CD4-positive, alpha-beta T cell (primary cell): ENCODE measurements at regions not wholly inside any gene's neighbourhood (a gene's known extent, or its start where the extent isn't known, plus 50 kb on each side); places are given as distances from the start of the nearest gene placed in this dataset.

Source experiments
- ATAC-seq: fragments of 200-7000 bp; cut with Tn5 transposase; one replicate; pipeline ENCODE4 v1.10.0; 2022; ENCODE audit warnings: mild to moderate bottlenecking; ENCODE audit not compliant: poor library complexity
- CTCF ChIA-PET: fragments of 350-600 bp; sonication (Branson Sonifier 250); formaldehyde crosslinking; loops from one replicate; lab custom pipeline; 2021; ENCODE audit warnings: antibody characterized with exemption, inconsistent platforms; lab: Charles Lee
- POLR2A ChIA-PET: fragments of 350-600 bp; sonication (Branson Sonifier 250); formaldehyde crosslinking; loops from one replicate; lab custom pipeline; 2021; ENCODE audit warnings: antibody characterized with exemption, inconsistent platforms; lab: Charles Lee
- DNase-seq, 14 experiments: peaks; one replicate each; pipeline ENCODE4 v3.0.0-alpha.2; 2013 to 2020; ENCODE audit warnings: mixed read lengths in 2 of 14
- H3K27ac ChIP-seq, 2 donors: one replicate each; pipeline versions ENCODE4 v1.5.1 to v1.7.0; 2013; ENCODE audit warnings: low read length in 2 of 2, low read depth in 1 of 2, mild to moderate bottlenecking in 1 of 2
- H3K27me3 ChIP-seq, 2 experiments: 1 replicate in 1 of 2; 2 replicates in 1 of 2; pipeline versions ENCODE4 v1.6.1 to v1.7.0; 2013; ENCODE audit warnings: low read length in 2 of 2, control low read depth in 1 of 2, mild to moderate bottlenecking in 1 of 2, moderate library complexity in 1 of 2; ENCODE audit not compliant: insufficient read depth in 2 of 2, control insufficient read depth in 1 of 2
- H3K36me3 ChIP-seq: one replicate; pipeline ENCODE4 v1.6.1; 2013; ENCODE audit warnings: low read length, control low read depth; ENCODE audit not compliant: insufficient read depth
- H3K4me1 ChIP-seq: one replicate; pipeline ENCODE4 v1.6.1; 2013; ENCODE audit warnings: low read length, control low read depth; ENCODE audit not compliant: insufficient read depth
- H3K4me3 ChIP-seq: one replicate; pipeline ENCODE4 v1.5.1; 2013; ENCODE audit warnings: mild to moderate bottlenecking, low read length, moderate library complexity
- H3K9me3 ChIP-seq, 2 experiments: 1 replicate in 1 of 2; 2 replicates in 1 of 2; pipeline versions ENCODE4 v1.6.1 to v1.7.0; 2013; ENCODE audit warnings: low read length in 2 of 2, mild to moderate bottlenecking in 2 of 2, control low read depth in 1 of 2, moderate library complexity in 1 of 2; ENCODE audit not compliant: control insufficient read depth in 1 of 2, insufficient read depth in 1 of 2
- H3K27ac Mint-ChIP-seq: one replicate; pipeline ENCODE4 v1.8.0; 2020; ENCODE audit warnings: mixed read lengths
- H3K27me3 Mint-ChIP-seq: one replicate; pipeline ENCODE4 v1.8.0; 2021; ENCODE audit warnings: mixed read lengths
- H3K36me3 Mint-ChIP-seq: one replicate; pipeline ENCODE4 v1.8.0; 2021; ENCODE audit warnings: low read depth, mixed read lengths
- H3K4me1 Mint-ChIP-seq: one replicate; pipeline ENCODE4 v1.8.0; 2021; ENCODE audit warnings: low read depth, mixed read lengths
- H3K4me3 Mint-ChIP-seq: one replicate; pipeline ENCODE4 v1.8.0; 2020; ENCODE audit warnings: mild to moderate bottlenecking, mixed read lengths
- H3K9me3 Mint-ChIP-seq: one replicate; pipeline ENCODE4 v1.8.0; 2020; ENCODE audit warnings: mixed read lengths
- intact Hi-C, 2 experiments: fragments of 100-400 bp; cut with DNase I in 1 of 2; cut with micrococcal nuclease in 1 of 2; formaldehyde crosslinking; loops; one replicate each; pipeline versions ENCODE4 v1.15.1 to v1.9.0; 2023 to 2025; cut with DNase I, micrococcal nuclease
- TF ChIP-seq, protein P1 (sequence below): fragments of 200-600 bp; IDR thresholded peaks from one replicate; pipeline ENCODE4 v1.8.0; 2022; ENCODE audit warnings: antibody characterized with exemption, mild to moderate bottlenecking

DNA sequence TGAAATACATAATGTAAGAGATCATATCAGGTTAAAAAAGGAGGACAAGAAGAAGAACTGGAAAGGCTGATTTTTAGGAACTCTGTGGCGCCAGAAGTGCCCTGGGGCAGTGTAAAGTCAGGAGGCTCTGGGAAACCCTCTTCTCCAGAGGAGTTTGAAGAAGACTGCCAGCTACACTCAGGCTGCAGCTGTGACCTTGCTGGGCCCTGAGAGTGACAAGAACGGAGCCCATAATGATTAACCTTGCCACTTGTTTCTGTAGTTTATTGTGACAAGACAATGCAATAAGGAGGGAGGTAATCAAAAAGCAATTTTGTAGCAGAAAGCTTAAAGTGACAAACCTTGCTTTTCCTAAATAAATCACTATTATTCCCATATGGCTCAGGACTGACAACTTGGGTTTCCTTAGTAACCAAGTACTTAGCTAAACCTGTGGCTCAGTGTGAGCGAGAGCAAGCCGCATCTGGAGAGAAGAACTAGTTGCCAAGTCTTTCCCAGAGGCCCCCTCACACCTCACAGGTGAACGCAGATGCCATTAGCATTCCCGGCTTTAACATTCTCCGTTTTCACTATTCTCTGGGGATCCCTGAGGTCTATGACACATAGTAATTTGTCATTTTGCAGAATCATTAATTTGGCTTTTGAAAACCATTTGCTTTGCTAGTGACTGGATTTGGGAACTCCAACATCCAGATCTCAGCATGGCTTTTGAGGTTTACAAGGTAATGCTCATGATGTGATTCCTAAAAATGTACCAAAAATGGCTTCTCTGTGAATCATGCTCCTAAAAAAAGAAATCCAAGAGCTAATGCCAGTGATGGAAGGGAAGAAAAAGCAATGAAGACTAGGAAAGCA lies 115.9 kb downstream of the OMA1 start:
- DNase-seq, result no peak
- Histone ChIP-seq H3K4me1 (no peaks in the 10 kb centered on the region), H3K4me3 (no peak overlapping the region), H3K27ac (no peak overlapping the region), H3K36me3 (no peaks in the 10 kb centered on the region), H3K9me3 (no peaks in the 10 kb centered on the region), H3K27me3 (no peaks in the 10 kb centered on the region)
- Mint-ChIP-seq H3K36me3 (peaks cover 7% of the 10 kb centered on the region), H3K4me1 (no peaks in the 10 kb centered on the region), H3K27me3 (no peaks in the 10 kb centered on the region), H3K27ac (no peak overlapping the region), H3K9me3 (no peaks in the 10 kb centered on the region), H3K4me3 (no peak overlapping the region)
- no peak for ATAC-seq
- TF ChIP-seq, protein P1, sequence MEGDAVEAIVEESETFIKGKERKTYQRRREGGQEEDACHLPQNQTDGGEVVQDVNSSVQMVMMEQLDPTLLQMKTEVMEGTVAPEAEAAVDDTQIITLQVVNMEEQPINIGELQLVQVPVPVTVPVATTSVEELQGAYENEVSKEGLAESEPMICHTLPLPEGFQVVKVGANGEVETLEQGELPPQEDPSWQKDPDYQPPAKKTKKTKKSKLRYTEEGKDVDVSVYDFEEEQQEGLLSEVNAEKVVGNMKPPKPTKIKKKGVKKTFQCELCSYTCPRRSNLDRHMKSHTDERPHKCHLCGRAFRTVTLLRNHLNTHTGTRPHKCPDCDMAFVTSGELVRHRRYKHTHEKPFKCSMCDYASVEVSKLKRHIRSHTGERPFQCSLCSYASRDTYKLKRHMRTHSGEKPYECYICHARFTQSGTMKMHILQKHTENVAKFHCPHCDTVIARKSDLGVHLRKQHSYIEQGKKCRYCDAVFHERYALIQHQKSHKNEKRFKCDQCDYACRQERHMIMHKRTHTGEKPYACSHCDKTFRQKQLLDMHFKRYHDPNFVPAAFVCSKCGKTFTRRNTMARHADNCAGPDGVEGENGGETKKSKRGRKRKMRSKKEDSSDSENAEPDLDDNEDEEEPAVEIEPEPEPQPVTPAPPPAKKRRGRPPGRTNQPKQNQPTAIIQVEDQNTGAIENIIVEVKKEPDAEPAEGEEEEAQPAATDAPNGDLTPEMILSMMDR, result no peak
- ChIA-PET POLR2A (no interaction called here), CTCF (no interaction called here)
- intact Hi-C loops, result no loop called here

DNA sequence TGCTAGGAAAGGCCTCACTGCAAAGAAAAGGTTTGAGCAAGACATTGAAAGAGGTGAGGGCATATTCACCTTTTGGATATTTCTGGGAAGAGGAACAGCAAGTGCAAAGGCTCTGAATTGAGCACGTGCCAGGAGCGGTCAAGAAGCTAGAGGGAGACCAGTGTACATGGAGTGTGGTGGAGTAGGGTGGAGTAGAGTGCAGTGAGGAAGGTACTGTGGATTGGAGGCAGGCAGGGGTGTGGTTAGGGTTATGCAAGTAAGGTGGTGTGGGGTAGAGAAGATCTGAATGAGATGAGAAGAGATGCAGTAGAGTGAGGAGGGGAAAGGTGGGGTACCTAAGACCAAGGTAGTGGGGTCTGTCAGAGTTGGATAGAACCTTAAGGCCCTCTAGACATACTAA lies 119.6 kb downstream of the OMA1 start:
- Histone ChIP-seq H3K4me3 (no peak overlapping the region), H3K36me3 (no peaks in the 10 kb centered on the region), H3K27ac (no peak overlapping the region), H3K27me3 (no peaks in the 10 kb centered on the region), H3K9me3 (no peaks in the 10 kb centered on the region), H3K4me1 (no peaks in the 10 kb centered on the region)
- ATAC-seq (no peak), DNase-seq (no peak)
- CTCF ChIA-PET, result no interaction called here
- Mint-ChIP-seq H3K27me3 (no peaks in the 10 kb centered on the region), H3K27ac (no peak overlapping the region), H3K36me3 (peaks cover 7% of the 10 kb centered on the region), H3K9me3 (no peaks in the 10 kb centered on the region), H3K4me3 (no peak overlapping the region), H3K4me1 (no peaks in the 10 kb centered on the region)
- POLR2A ChIA-PET, result no interaction called here
- intact Hi-C loops, result no loop called here
- TF ChIP-seq, protein P1, result no peak

DNA sequence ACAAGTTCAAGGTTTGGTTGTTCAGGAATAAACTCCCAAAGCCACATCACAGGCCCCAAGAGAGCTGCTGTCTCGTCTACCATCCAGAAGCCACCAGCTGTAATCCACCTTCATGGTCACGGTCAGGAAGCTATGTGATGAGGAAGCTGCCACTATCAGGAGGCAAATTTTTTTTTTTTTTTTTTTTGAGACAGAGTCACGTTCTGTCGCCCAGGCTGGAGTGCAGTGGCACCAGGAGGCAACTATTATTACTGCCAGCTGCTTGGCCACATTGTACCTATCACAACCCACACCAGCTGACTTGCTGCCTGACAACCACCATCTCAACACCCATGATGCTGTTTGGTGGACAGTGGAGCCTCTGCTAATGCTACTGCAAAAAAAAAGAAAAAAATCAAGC lies 124.1 kb downstream of the OMA1 start:
- Mint-ChIP-seq H3K27me3 (no peaks in the 10 kb centered on the region), H3K9me3 (no peaks in the 10 kb centered on the region), H3K36me3 (no peaks in the 10 kb centered on the region), H3K27ac (no peak overlapping the region), H3K4me1 (no peaks in the 10 kb centered on the region), H3K4me3 (no peak overlapping the region)
- H3K27me3 ChIP-seq, result no peaks in the 10 kb centered on the region
- no peak overlapping the region for H3K27ac ChIP-seq
- no peaks in the 10 kb centered on the region for H3K36me3 ChIP-seq
- CTCF ChIA-PET, result no interaction called here
- DNase-seq (no peak), ATAC-seq (no peak)
- H3K9me3 ChIP-seq, result no peaks in the 10 kb centered on the region
- H3K4me1 ChIP-seq, result no peaks in the 10 kb centered on the region
- no peak overlapping the region for H3K4me3 ChIP-seq
- TF ChIP-seq, protein P1, result no peak
- intact Hi-C loops, result no loop called here
- POLR2A ChIA-PET, result no interaction called here
